HFFc6 (cell line): ENCODE measurements at regions not wholly inside any gene's neighbourhood (a gene's known extent, or its start where the extent isn't known, plus 50 kb on each side); places are given as distances from the start of the nearest gene placed in this dataset.

ENCODE experiments used
- DNase-seq: peaks from one replicate; pipeline ENCODE4 v3.0.0-alpha.2; 2018
- H3K27ac Mint-ChIP-seq: 2 replicates; pipeline ENCODE4 v1.8.0; 2020; ENCODE audit warnings: mild to moderate bottlenecking, mixed read lengths
- H3K27me3 Mint-ChIP-seq: 2 replicates; pipeline ENCODE4 v1.8.0; 2021; ENCODE audit warnings: mild to moderate bottlenecking, moderate library complexity, mixed read lengths; ENCODE audit not compliant: insufficient read depth
- H3K36me3 Mint-ChIP-seq: 2 replicates; pipeline ENCODE4 v1.8.0; 2021; ENCODE audit warnings: low read depth, mixed read lengths
- H3K4me1 Mint-ChIP-seq: 2 replicates; pipeline ENCODE4 v1.8.0; 2020; ENCODE audit warnings: low read depth, mixed read lengths
- H3K4me3 Mint-ChIP-seq: 2 replicates; pipeline ENCODE4 v1.8.0; 2020; ENCODE audit warnings: mild to moderate bottlenecking, moderate library complexity, mixed read lengths
- H3K9me3 Mint-ChIP-seq: 2 replicates; pipeline ENCODE4 v1.8.0; 2020; ENCODE audit warnings: mild to moderate bottlenecking, mixed read lengths
- TF ChIP-seq, protein P1 (sequence below): fragments of 200-600 bp; sonication (generic); IDR thresholded peaks from 2 replicates; pipeline ENCODE4 v1.5.0; 2021; ENCODE audit warnings: antibody characterized with exemption, mild to moderate bottlenecking

DNA sequence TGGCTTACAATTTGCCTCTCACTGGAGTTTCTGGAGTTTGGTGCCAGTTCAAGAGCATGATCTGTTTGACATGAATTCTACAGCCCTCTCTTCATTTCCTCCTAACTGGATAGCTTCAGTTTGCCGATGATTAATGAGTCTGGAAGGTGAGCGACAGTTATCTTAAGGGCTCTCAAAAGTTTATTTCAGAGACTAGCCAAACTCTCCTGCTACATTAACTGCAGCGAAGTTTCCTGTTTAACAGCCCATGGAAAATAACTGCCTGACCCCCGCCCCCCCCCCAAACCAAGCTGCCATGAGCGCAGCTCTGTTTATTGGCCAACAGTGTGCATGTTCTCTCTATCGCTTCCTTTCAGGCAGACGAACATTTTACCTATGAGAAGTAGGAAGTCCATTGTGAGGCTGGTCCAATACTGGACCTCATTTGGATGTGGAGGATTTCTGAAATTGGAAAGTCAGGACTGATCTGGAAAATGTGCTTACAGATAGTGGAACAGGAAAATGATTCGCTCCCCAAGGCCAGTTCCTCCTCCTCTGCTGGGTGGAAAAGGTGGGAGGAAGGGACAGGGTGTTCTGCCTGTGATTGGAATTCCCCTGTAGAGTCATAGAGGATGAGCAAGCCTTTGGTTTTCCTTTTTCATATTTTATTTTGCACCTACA lies 522.2 kb upstream of the JAG1 start:
- H3K36me3 Mint-ChIP-seq, result no peaks in the 10 kb centered on the region
- TF ChIP-seq, protein P1, sequence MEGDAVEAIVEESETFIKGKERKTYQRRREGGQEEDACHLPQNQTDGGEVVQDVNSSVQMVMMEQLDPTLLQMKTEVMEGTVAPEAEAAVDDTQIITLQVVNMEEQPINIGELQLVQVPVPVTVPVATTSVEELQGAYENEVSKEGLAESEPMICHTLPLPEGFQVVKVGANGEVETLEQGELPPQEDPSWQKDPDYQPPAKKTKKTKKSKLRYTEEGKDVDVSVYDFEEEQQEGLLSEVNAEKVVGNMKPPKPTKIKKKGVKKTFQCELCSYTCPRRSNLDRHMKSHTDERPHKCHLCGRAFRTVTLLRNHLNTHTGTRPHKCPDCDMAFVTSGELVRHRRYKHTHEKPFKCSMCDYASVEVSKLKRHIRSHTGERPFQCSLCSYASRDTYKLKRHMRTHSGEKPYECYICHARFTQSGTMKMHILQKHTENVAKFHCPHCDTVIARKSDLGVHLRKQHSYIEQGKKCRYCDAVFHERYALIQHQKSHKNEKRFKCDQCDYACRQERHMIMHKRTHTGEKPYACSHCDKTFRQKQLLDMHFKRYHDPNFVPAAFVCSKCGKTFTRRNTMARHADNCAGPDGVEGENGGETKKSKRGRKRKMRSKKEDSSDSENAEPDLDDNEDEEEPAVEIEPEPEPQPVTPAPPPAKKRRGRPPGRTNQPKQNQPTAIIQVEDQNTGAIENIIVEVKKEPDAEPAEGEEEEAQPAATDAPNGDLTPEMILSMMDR, result no peak
- no peak overlapping the region; the same call in 1 of the 2 replicates for H3K4me3 Mint-ChIP-seq
- peaks cover 3% of the 10 kb centered on the region for H3K9me3 Mint-ChIP-seq
- peaks cover 2% of the 10 kb centered on the region; the same call in 1 of the 2 replicates for H3K27me3 Mint-ChIP-seq
- peaks cover 16% of the 10 kb centered on the region; the same call in 1 of the 2 replicates for H3K4me1 Mint-ChIP-seq
- peak overlapping the region; percentile 30; the same call in 1 of the 2 replicates for H3K27ac Mint-ChIP-seq
- peak; percentile 34 for DNase-seq

GRCh38 chr20:11197851-11198250 lies 524.1 kb upstream of the JAG1 start:
- peaks cover 2% of the 10 kb centered on the region; the same call in 1 of the 2 replicates for H3K27me3 Mint-ChIP-seq

DNA sequence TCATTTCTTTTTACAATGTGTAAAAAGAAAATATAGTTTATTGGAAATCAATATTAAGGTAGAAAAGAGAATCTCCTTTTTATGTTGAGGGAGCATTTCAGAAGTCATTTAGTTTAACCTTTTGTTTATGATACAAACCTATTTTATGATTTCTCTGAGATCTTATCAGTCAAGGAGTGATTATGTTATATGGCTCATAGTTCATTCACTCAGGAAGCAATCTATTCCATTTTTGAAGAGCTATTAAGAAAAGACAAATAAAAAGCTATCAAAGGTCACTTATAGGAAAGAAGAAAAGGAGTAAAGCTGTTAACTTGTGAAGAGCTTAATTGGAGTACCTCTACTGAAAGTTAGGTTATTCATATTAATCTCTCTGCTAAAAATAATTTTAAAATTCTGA lies 526.6 kb upstream of the JAG1 start:
- Mint-ChIP-seq H3K36me3 (no peaks in the 10 kb centered on the region), H3K27ac (no peak overlapping the region), H3K9me3 (peaks cover 3% of the 10 kb centered on the region; the same call in 1 of the 2 replicates), H3K4me3 (no peak overlapping the region), H3K4me1 (peaks cover 20% of the 10 kb centered on the region; the same call in 1 of the 2 replicates), H3K27me3 (peaks cover 2% of the 10 kb centered on the region; the same call in 1 of the 2 replicates)
- no peak for DNase-seq
- TF ChIP-seq, protein P1, result no peak

More at GRCh38 chr20:11197851-11198250, 524.1 kb upstream of the JAG1 start:
- TF ChIP-seq, protein P1, result no peak
- no peak overlapping the region for H3K27ac Mint-ChIP-seq
- no peaks in the 10 kb centered on the region for H3K36me3 Mint-ChIP-seq
- DNase-seq, result no peak
- H3K9me3 Mint-ChIP-seq, result peaks cover 3% of the 10 kb centered on the region
- H3K4me3 Mint-ChIP-seq, result no peak overlapping the region
- H3K4me1 Mint-ChIP-seq, result peaks cover 16% of the 10 kb centered on the region; the same call in 1 of the 2 replicates

- no peaks in the 10 kb centered on the region for H3K27me3 Mint-ChIP-seq
- peaks cover 24% of the 10 kb centered on the region; the same call in 1 of the 2 replicates for H3K4me1 Mint-ChIP-seq
- peak; percentile 55 for DNase-seq
- TF ChIP-seq, protein P1, result peak; percentile 85
- H3K9me3 Mint-ChIP-seq, result no peaks in the 10 kb centered on the region
- no peak overlapping the region for H3K4me3 Mint-ChIP-seq
- H3K27ac Mint-ChIP-seq, result no peak overlapping the region
- no peaks in the 10 kb centered on the region for H3K36me3 Mint-ChIP-seq
Observed at GRCh38 chr20:11204926-11205768, 531.3 kb upstream of the JAG1 start.

- no peak for DNase-seq
- Mint-ChIP-seq H3K4me1 (peaks cover 24% of the 10 kb centered on the region; the same call in 1 of the 2 replicates), H3K27me3 (no peaks in the 10 kb centered on the region), H3K4me3 (no peak overlapping the region), H3K36me3 (no peaks in the 10 kb centered on the region), H3K9me3 (no peaks in the 10 kb centered on the region), H3K27ac (no peak overlapping the region)
- TF ChIP-seq, protein P1, result no peak
Observed at GRCh38 chr20:11205769-11206362, 532.1 kb upstream of the JAG1 start.
